GM21576 (cell line): ENCODE measurements at regions not wholly inside any gene's neighbourhood (a gene's known extent, or its start where the extent isn't known, plus 50 kb on each side); places are given as distances from the start of the nearest gene placed in this dataset.
"Not testable (repeated sequence)": the region's sequence is repeated elsewhere in the genome, so short reads cannot be mapped to it uniquely, and the experiment has no call there.

ENCODE experiments used
- ATAC-seq: cut with Tn5 transposase; IDR thresholded peaks from one replicate; pipeline ENCODE4 v1.9.1; 2021; ENCODE audit warnings: mild to moderate bottlenecking, moderate library complexity; ENCODE audit not compliant: unreplicated experiment

GRCh38 chr13:63843766-63844699, 2428.4 kb upstream of the PCDH20 start:
- ATAC-seq, result no peak

GRCh38 chr13:63842102-63842501, 2426.5 kb upstream of the PCDH20 start:
- ATAC-seq, result no peak

GRCh38 chr13:63840551-63841421, 2425.1 kb upstream of the PCDH20 start:
- no peak for ATAC-seq

- ATAC-seq, result no peak
These were observed 2422.9 kb upstream of the PCDH20 start for GRCh38 chr13:63838366-63839110.

GRCh38 chr13:63837701-63838100, 2422.1 kb upstream of the PCDH20 start:
- not testable (repeated sequence) for ATAC-seq

GRCh38 chr13:63829609-63830008, 2414.0 kb upstream of the PCDH20 start:
- peak; percentile 71 for ATAC-seq

- not testable (repeated sequence) for ATAC-seq
These were observed 2406.1 kb upstream of the PCDH20 start for GRCh38 chr13:63821785-63822184.

- ATAC-seq, result not testable (repeated sequence)
These were observed 2395.9 kb upstream of the PCDH20 start for GRCh38 chr13:63811428-63812004.

- not testable (repeated sequence) for ATAC-seq
These were observed 2375.5 kb upstream of the PCDH20 start for GRCh38 chr13:63791134-63791533.

- ATAC-seq, result no peak
These were observed 2358.5 kb upstream of the PCDH20 start for GRCh38 chr13:63774133-63774532.

- ATAC-seq, result no peak
These were observed 2357.8 kb upstream of the PCDH20 start for GRCh38 chr13:63773476-63773875.

- not testable (repeated sequence) for ATAC-seq
These were observed 2342.0 kb upstream of the PCDH20 start for GRCh38 chr13:63757683-63758082.

- peak; percentile 66 for ATAC-seq
These were observed 2334.2 kb upstream of the PCDH20 start for GRCh38 chr13:63749857-63750256.

GRCh38 chr13:63741814-63742101, 2326.1 kb upstream of the PCDH20 start:
- not testable (repeated sequence) for ATAC-seq

- ATAC-seq, result no peak
These were observed 2325.6 kb upstream of the PCDH20 start for GRCh38 chr13:63741029-63741813.

GRCh38 chr13:63739112-63739735, 2323.6 kb upstream of the PCDH20 start:
- ATAC-seq, result not testable (repeated sequence)

GRCh38 chr13:63737418-63737817, 2321.8 kb upstream of the PCDH20 start:
- no peak for ATAC-seq

GRCh38 chr13:63731896-63732295, 2316.2 kb upstream of the PCDH20 start:
- no peak for ATAC-seq

- ATAC-seq, result not testable (repeated sequence)
These were observed 2296.5 kb upstream of the PCDH20 start for GRCh38 chr13:63712159-63712558.
